Ovary (tissue), 7 donors: ENCODE measurements at regions not wholly inside any gene's neighbourhood (a gene's known extent, or its start where the extent isn't known, plus 50 kb on each side); places are given as distances from the start of the nearest gene placed in this dataset.

ENCODE experiments used
- DNase-seq, 5 donors: peaks; one replicate each; pipeline ENCODE4 v3.0.0-alpha.2; 2019 to 2020
- H3K27ac ChIP-seq, 2 donors: fragments of 200-600 bp; one replicate each; pipeline versions ENCODE4 v1.5.1 to v1.8.0; 2019 to 2022
- H3K27me3 ChIP-seq: fragments of 200-600 bp; one replicate; pipeline ENCODE4 v1.8.0; 2022
- H3K36me3 ChIP-seq: fragments of 200-600 bp; sonication (generic); one replicate; pipeline ENCODE4 v1.5.1; 2019
- H3K4me1 ChIP-seq: one replicate; pipeline ENCODE4 v1.8.1; 2013; ENCODE audit warnings: mild to moderate bottlenecking, moderate library complexity; ENCODE audit not compliant: insufficient read depth
- H3K4me3 ChIP-seq: fragments of 200-600 bp; sonication (generic); one replicate; pipeline ENCODE4 v1.5.1; 2017
- H3K9me3 ChIP-seq, 2 donors: fragments of 200-600 bp in 1 of 2; sonication (generic) in 1 of 2; one replicate each; pipeline versions ENCODE4 v1.5.1 to v1.8.1; 2013 to 2019; ENCODE audit warnings: mild to moderate bottlenecking in 1 of 2, moderate library complexity in 1 of 2
- EP300 ChIP-seq: sonication (generic); formaldehyde crosslinking; IDR thresholded peaks from one replicate; pipeline ENCODE4 v1.6.1; 2017; ENCODE audit warnings: antibody characterized with exemption
- POLR2A ChIP-seq: fragments of 450-650 bp; IDR thresholded peaks from one replicate; pipeline ENCODE4 v1.6.1; 2017; ENCODE audit warnings: antibody characterized with exemption, mild to moderate bottlenecking, moderate library complexity
- WGBS, 3 donors: extraction: QIAGEN DNeasy Blood & Tissue Kit in 1 of 3; methylation state at CpG; one replicate each; pipeline versions ENCODE4 v1.1.5 to v1.1.7; 2013 to 2017; 5-methylcytosine and 5-hydroxymethylcytosine counted together
- intact Hi-C, 4 donors: fragments of 100-400 bp; cut with DNase I; formaldehyde crosslinking; loops; one replicate each; pipeline versions ENCODE4 v1.11.0 to v1.15.1; 2022 to 2023
- TF ChIP-seq, protein P1 (sequence below), 3 donors: fragments of 450-650 bp in 2 of 3; fragments of 200-600 bp in 1 of 3; IDR thresholded peaks; one replicate each; pipeline versions ENCODE4 v1.5.1 to v1.8.0; 2016 to 2022; ENCODE audit warnings: antibody characterized with exemption in 3 of 3, mild to moderate bottlenecking in 1 of 3
- donor health status: DM: no; HTN: no; CAD: no; lungs with moderate emphysema.
- donor health status: DM: no; HTN: no; CAD: no.
- donor health status: Bipolar disorder and iron deficiency.
- donor health status: DM: no; HTN: no; CAD: no.
- donor health status: DM: yes; HTN: yes; CAD: no.

DNA sequence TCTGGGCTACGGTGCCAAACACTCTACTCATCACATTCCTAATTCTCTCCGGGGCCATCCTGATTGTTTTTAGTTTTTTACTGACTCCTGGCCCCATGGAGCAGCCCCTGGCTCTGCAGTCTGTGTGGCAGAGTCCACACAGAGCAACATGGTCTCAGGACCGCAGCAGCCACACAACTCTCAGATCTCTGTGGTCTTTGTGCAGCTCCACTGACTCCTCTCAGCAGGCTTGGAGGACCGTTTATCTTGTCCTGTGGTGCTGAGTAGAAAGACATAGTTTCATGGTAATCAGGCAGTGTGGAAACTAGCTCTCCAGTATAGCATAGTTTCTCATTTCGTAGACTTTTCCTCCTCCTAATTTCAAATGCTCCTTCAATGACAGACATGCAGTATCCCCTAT lies 168.4 kb downstream of the EDN1 start:
- no peak for TF ChIP-seq EP300
- TF ChIP-seq, protein P1, sequence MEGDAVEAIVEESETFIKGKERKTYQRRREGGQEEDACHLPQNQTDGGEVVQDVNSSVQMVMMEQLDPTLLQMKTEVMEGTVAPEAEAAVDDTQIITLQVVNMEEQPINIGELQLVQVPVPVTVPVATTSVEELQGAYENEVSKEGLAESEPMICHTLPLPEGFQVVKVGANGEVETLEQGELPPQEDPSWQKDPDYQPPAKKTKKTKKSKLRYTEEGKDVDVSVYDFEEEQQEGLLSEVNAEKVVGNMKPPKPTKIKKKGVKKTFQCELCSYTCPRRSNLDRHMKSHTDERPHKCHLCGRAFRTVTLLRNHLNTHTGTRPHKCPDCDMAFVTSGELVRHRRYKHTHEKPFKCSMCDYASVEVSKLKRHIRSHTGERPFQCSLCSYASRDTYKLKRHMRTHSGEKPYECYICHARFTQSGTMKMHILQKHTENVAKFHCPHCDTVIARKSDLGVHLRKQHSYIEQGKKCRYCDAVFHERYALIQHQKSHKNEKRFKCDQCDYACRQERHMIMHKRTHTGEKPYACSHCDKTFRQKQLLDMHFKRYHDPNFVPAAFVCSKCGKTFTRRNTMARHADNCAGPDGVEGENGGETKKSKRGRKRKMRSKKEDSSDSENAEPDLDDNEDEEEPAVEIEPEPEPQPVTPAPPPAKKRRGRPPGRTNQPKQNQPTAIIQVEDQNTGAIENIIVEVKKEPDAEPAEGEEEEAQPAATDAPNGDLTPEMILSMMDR (IDR thresholded peaks at IDR 0.05): no peak
- no peak for TF ChIP-seq POLR2A
- H3K36me3 ChIP-seq: no peaks in the 10 kb centered on the region
- H3K4me3 ChIP-seq: no peak overlapping the region
- intact Hi-C loops: no loop called here
- no peaks in the 10 kb centered on the region for H3K4me1 ChIP-seq
- H3K9me3 ChIP-seq: no peaks in the 10 kb centered on the region
- no peak overlapping the region for H3K27ac ChIP-seq
- 53 to 63% (median 58%) methylated on average over 5 of the region's 5 CpGs for WGBS, 3 donors
- H3K27me3 ChIP-seq: no peaks in the 10 kb centered on the region
- no peak for DNase-seq

DNA sequence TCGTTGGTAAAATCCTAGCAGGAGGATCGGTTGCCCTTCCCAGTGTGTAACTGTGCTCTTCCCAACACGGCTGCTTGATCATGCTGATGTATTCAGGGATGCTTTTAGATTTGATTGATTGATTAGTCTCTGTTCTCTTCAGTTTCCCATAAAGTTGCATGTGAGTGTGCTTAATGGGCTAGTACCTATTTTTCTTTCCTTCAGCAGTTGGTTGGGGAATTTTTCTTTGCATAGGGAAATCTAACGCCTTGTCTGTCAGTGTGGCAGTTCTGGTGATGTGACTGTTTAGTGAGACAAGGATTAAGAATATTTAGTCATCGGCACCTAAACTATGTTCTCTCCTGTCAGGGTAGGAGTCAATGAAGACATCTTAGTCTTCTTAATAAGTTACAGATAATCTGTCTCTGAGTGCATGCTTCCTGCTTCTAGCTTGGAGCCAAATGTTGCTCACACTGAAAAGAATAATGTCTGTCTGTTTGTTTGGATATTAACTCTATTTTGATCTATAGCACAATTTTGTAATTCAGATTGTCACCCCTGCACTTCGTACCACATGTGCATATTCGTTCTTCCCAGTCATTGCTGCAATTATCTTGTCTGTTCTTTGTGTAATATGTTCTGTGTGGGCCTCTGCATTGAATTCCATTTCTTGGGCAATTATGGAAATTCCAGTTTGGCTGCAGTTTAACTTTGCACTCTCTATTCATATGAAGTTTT lies 169.9 kb downstream of the EDN1 start:
- H3K4me1 ChIP-seq: no peaks in the 10 kb centered on the region
- WGBS, 3 donors: 77 to 79% (median 77%) methylated on average over 7 of the region's 7 CpGs
- TF ChIP-seq POLR2A (no peak), EP300 (no peak)
- H3K27ac ChIP-seq: no peak overlapping the region
- H3K27me3 ChIP-seq: no peaks in the 10 kb centered on the region
- intact Hi-C loops: no loop called here
- H3K9me3 ChIP-seq: no peaks in the 10 kb centered on the region
- no peak for DNase-seq
- H3K4me3 ChIP-seq: no peak overlapping the region
- no peaks in the 10 kb centered on the region for H3K36me3 ChIP-seq

DNA sequence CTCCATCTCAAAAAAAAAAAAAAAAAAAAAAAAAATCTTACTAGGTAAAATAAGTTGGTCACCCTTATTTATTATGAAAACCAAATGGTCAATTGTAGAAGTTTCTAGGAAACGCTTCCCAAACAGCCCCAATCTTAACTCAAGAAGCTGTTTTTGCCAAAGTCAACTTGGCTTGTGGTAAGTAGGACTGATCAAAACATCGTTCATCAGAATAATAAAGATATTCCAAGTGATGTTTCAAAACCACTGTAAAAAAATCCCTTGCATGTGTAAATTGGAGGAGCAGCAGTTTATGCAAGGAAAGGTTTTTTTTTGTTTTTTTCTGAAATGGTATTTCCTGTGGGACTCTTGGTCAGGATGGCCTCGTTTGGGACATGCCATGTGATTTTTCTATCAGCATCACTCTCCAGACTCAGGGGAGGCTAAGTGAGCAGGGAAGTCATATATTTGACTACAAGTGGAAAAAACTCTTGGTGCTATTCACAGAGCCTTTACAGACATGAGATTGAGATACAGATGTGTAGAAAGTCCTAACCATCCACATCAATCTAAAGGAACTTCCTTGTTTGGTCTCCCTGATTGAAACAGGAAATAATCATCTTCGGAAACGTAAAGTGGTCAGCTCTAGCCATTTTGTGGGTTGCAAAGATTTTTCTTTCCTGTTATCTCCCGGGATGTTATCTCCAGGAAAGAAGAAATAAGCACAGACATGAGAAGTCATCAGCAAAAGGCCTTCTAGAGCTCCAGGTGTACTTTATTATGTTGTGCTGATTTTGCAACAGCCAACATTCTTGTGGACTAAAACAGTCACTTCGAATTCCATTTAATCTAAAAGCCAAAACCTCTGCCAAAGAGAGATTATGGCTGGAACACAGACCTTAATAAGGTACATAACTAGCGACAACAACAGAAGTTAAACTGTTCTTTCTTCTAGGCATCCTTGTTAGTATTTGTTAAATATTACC lies 177.8 kb downstream of the EDN1 start:
- WGBS, 3 donors: 4 to 11% (median 8%) methylated on average over 8 of the region's 8 CpGs
- Histone ChIP-seq H3K27me3 (no peaks in the 10 kb centered on the region), H3K36me3 (no peaks in the 10 kb centered on the region), H3K4me3 (no peak overlapping the region), H3K9me3 (no peaks in the 10 kb centered on the region), H3K4me1 (no peaks in the 10 kb centered on the region), H3K27ac (no peak overlapping the region)
- no peak for DNase-seq
- TF ChIP-seq POLR2A: no peak
- TF ChIP-seq, protein P1 (IDR thresholded peaks at IDR 0.05): no peak
- no peak for TF ChIP-seq EP300
- intact Hi-C loops: no loop called here

DNA sequence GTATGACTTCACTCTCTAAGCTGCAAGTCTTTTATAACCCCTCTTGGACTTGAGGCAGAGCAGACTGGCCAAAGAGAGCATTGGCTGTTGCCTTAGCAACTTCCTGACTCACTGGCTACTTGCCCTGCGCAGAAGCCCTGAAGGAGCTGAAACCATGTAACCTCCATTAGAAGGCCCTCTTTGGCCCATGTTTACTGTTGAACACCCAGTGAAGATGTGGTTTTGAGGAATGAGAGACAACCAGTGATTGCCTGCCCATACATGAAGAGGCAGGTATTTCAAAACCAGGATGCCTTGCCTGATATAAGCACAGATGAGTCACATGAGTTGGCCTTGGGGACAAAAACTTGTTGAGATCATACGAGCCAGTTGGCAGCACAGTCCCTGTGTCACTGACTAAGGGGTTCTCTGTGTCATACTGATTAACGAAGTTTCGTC lies 182.5 kb downstream of the EDN1 start:
- H3K27ac ChIP-seq: no peak overlapping the region
- DNase-seq: peak in 2 of 5 donors; percentile 19 to 48
- no peaks in the 10 kb centered on the region for H3K4me1 ChIP-seq
- H3K4me3 ChIP-seq: no peak overlapping the region
- H3K27me3 ChIP-seq: no peaks in the 10 kb centered on the region
- H3K36me3 ChIP-seq: no peaks in the 10 kb centered on the region
- H3K9me3 ChIP-seq: no peaks in the 10 kb centered on the region
- intact Hi-C loops: no loop called here
- no peak for TF ChIP-seq EP300
- TF ChIP-seq POLR2A: no peak
- TF ChIP-seq, protein P1 (IDR thresholded peaks at IDR 0.05): no peak
- 57 to 81% (median 76%) methylated on average over 4 of the region's 4 CpGs for WGBS, 3 donors
